Keratinocyte (primary cell): ENCODE measurements at regions not wholly inside any gene's neighbourhood (a gene's known extent, or its start where the extent isn't known, plus 50 kb on each side); places are given as distances from the start of the nearest gene placed in this dataset.

Experiments
- DNase-seq: peaks from one replicate; pipeline ENCODE4 v3.0.0-alpha.2; 2011; ENCODE audit warnings: low read depth, missing footprints, low spot score
- FAIRE-seq: peaks from 2 replicates; lab custom pipeline; 2011; peaks lifted over from hg19 to GRCh38; lab: Jason Lieb, UNC
- H2AFZ ChIP-seq: 2 replicates; pipeline ENCODE4 v1.6.0; 2012; ENCODE audit warnings: low read length, control low read depth, inconsistent platforms; ENCODE audit not compliant: control insufficient read depth
- H3K27ac ChIP-seq: 2 replicates; pipeline ENCODE4 v1.5.1; 2011; ENCODE audit warnings: low read length; ENCODE audit not compliant: control insufficient read depth, insufficient read depth
- H3K27me3 ChIP-seq: 3 replicates; pipeline ENCODE4 v1.6.0; 2011; ENCODE audit warnings: low read length; ENCODE audit not compliant: control insufficient read depth, insufficient read depth; ENCODE audit errors: extremely low read depth
- H3K36me3 ChIP-seq, 2 experiments: 2 replicates in 1 of 2; 3 replicates in 1 of 2; pipeline ENCODE4 v1.5.1; 2011; ENCODE audit warnings: low read length in 2 of 2, mild to moderate bottlenecking in 1 of 2; ENCODE audit not compliant: control insufficient read depth in 2 of 2, insufficient read depth in 2 of 2; ENCODE audit errors: extremely low read depth in 1 of 2
- H3K4me1 ChIP-seq: 3 replicates; pipeline ENCODE4 v1.5.1; 2011; ENCODE audit warnings: low read length; ENCODE audit not compliant: control insufficient read depth, insufficient read depth; ENCODE audit errors: extremely low read depth
- H3K4me2 ChIP-seq: 3 replicates; pipeline ENCODE4 v1.6.0; 2011; ENCODE audit warnings: low read depth, low read length; ENCODE audit not compliant: control insufficient read depth, insufficient read depth; ENCODE audit errors: extremely low read depth
- H3K4me3 ChIP-seq, 3 experiments: fragments of 200-600 bp in 1 of 3; sonication (generic) in 1 of 3; 2 replicates in 2 of 3; 3 replicates in 1 of 3; pipeline ENCODE4 v1.5.1; 2011 to 2016; ENCODE audit warnings: low read length in 3 of 3, mild to moderate bottlenecking in 3 of 3, control low read depth in 2 of 3, inconsistent platforms in 1 of 3, low read depth in 1 of 3, mixed read lengths in 1 of 3, mixed run types in 1 of 3, moderate library complexity in 1 of 3; ENCODE audit not compliant: control insufficient read depth in 2 of 3, insufficient read depth in 2 of 3; ENCODE audit errors: extremely low read depth in 1 of 3
- H3K79me2 ChIP-seq: 2 replicates; pipeline ENCODE4 v1.6.0; 2012; ENCODE audit warnings: low read length; ENCODE audit not compliant: control insufficient read depth, insufficient read depth
- H3K9ac ChIP-seq: 3 replicates; pipeline ENCODE4 v1.6.0; 2011; ENCODE audit warnings: low read length; ENCODE audit not compliant: control insufficient read depth, insufficient read depth; ENCODE audit errors: extremely low read depth
- H3K9me1 ChIP-seq: 3 replicates; pipeline ENCODE4 v1.6.0; 2011; ENCODE audit warnings: low read length; ENCODE audit not compliant: control insufficient read depth, insufficient read depth; ENCODE audit errors: extremely low read depth
- H3K9me3 ChIP-seq: 2 replicates; pipeline ENCODE4 v1.5.1; 2012; ENCODE audit warnings: low read depth, low read length; ENCODE audit not compliant: control insufficient read depth
- H4K20me1 ChIP-seq: 3 replicates; pipeline ENCODE4 v1.6.0; 2011; ENCODE audit warnings: low read length; ENCODE audit not compliant: control insufficient read depth, insufficient read depth; ENCODE audit errors: extremely low read depth
- CTCF ChIP-seq, 3 experiments: IDR thresholded peaks in 1 of 3; conservative IDR thresholded peaks in 1 of 3; optimal IDR thresholded peaks in 1 of 3; 2 replicates in 2 of 3; 3 replicates in 1 of 3; pipeline versions ENCODE3 to v1.5.1; 2011; ENCODE audit warnings: low read length in 3 of 3, mild to moderate bottlenecking in 3 of 3, moderate library complexity in 2 of 3, control low read depth in 1 of 3, inconsistent platforms in 1 of 3; ENCODE audit not compliant: insufficient read depth in 2 of 3; ENCODE audit errors: extremely low read depth in 1 of 3
- EZH2 ChIP-seq: IDR thresholded peaks from one replicate; pipeline ENCODE4 v1.6.1; 2012; ENCODE audit warnings: inconsistent platforms, mild to moderate bottlenecking, low read length, moderate library complexity
- dilution Hi-C: fragments of 300-500 bp; cut with MboI; formaldehyde crosslinking; loops from one replicate; pipeline ENCODE4 v1.7.0; 2020; ENCODE audit warnings: low sequenced_read_pairs; ENCODE audit not compliant: extremely low pct_ligation_motif_present

- Histone ChIP-seq H4K20me1 (no peaks in the 10 kb centered on the region), H3K9me3 (no peaks in the 10 kb centered on the region), H3K9me1 (no peaks in the 10 kb centered on the region), H3K36me3 (no peaks in the 10 kb centered on the region), H3K9ac (no peak overlapping the region), H3K4me2 (peak overlapping the region; percentile 72), H2AFZ (peak overlapping the region; percentile 92), H3K79me2 (no peaks in the 10 kb centered on the region), H3K4me3 (peak overlapping the region in 1 of 3 experiments; percentile 36), H3K27me3 (no peaks in the 10 kb centered on the region), H3K27ac (peak overlapping the region; percentile 25), H3K4me1 (peaks cover 5% of the 10 kb centered on the region)
- TF ChIP-seq EZH2 (no peak), CTCF (optimal IDR thresholded peaks at IDR 0.05 in 1 of 3, IDR thresholded peaks at IDR 0.05 in 1 of 3, conservative IDR thresholded peaks at IDR 0.05 in 1 of 3; ENCODE audit: extremely low read depth in 1 of 3, insufficient read depth in 2 of 3, low read length in 3 of 3) (no peak)
- no peak for DNase-seq
- dilution Hi-C loops: no loop called here
- peak; percentile 79 for FAIRE-seq
Measured at GRCh38 chr11:28566339-28567089, 458.3 kb downstream of the METTL15 start.

GRCh38 chr11:28559492-28559891 lies 451.3 kb downstream of the METTL15 start:
- no peak overlapping the region for H3K4me3 ChIP-seq
- no peaks in the 10 kb centered on the region for H3K9me3 ChIP-seq
- no peaks in the 10 kb centered on the region for H4K20me1 ChIP-seq
- no peak overlapping the region for H3K9ac ChIP-seq
- dilution Hi-C loops: no loop called here
- DNase-seq (no peak), FAIRE-seq (no peak)
- no peak overlapping the region for H2AFZ ChIP-seq
- H3K27ac ChIP-seq: no peak overlapping the region
- no peaks in the 10 kb centered on the region for H3K9me1 ChIP-seq
- no peaks in the 10 kb centered on the region for H3K79me2 ChIP-seq
- H3K36me3 ChIP-seq: no peaks in the 10 kb centered on the region
- TF ChIP-seq CTCF (optimal IDR thresholded peaks at IDR 0.05 in 1 of 3, IDR thresholded peaks at IDR 0.05 in 1 of 3, conservative IDR thresholded peaks at IDR 0.05 in 1 of 3; ENCODE audit: extremely low read depth in 1 of 3, insufficient read depth in 2 of 3, low read length in 3 of 3) (no peak), EZH2 (no peak)
- H3K4me1 ChIP-seq: no peaks in the 10 kb centered on the region
- no peak overlapping the region for H3K4me2 ChIP-seq
- no peaks in the 10 kb centered on the region for H3K27me3 ChIP-seq
